Mesendoderm (in vitro differentiated cells): ENCODE measurements at regions not wholly inside any gene's neighbourhood (a gene's known extent, or its start where the extent isn't known, plus 50 kb on each side); places are given as distances from the start of the nearest gene placed in this dataset.

Experiments used
- DNase-seq: peaks from one replicate; pipeline ENCODE4 v3.0.0; 2013
- H2AK5ac ChIP-seq: 2 replicates; pipeline ENCODE4 v1.6.1; 2013; ENCODE audit warnings: low read length, inconsistent platforms
- H2BK120ac ChIP-seq: 2 replicates; pipeline ENCODE4 v1.6.1; 2013; ENCODE audit warnings: low read depth, mild to moderate bottlenecking, low read length, moderate library complexity, mixed read lengths
- H2BK15ac ChIP-seq: replicated peaks from 2 replicates; pipeline ENCODE4 v1.6.1; 2013; ENCODE audit warnings: low read depth, mild to moderate bottlenecking, moderate library complexity
- H2BK5ac ChIP-seq: 2 replicates; pipeline ENCODE4 v1.6.1; 2013; ENCODE audit warnings: low read length, inconsistent platforms
- H3K18ac ChIP-seq: 2 replicates; pipeline ENCODE4 v1.6.1; 2013; ENCODE audit warnings: mild to moderate bottlenecking, low read length, mixed read lengths
- H3K23ac ChIP-seq: one replicate; pipeline ENCODE4 v1.6.1; 2013; ENCODE audit warnings: low read length
- H3K27ac ChIP-seq: 2 replicates; pipeline ENCODE4 v1.5.1; 2013; ENCODE audit warnings: low read depth, mild to moderate bottlenecking, inconsistent platforms, low read length, moderate library complexity
- H3K27me3 ChIP-seq: 2 replicates; pipeline ENCODE4 v1.6.1; 2013; ENCODE audit warnings: low read length, control low read depth, mild to moderate bottlenecking, inconsistent platforms; ENCODE audit not compliant: insufficient read depth, poor library complexity
- H3K36me3 ChIP-seq: 2 replicates; pipeline ENCODE4 v1.6.1; 2013; ENCODE audit warnings: low read length, inconsistent platforms; ENCODE audit not compliant: control insufficient read depth, insufficient read depth
- H3K4ac ChIP-seq: one replicate; pipeline ENCODE4 v1.6.1; 2013; ENCODE audit warnings: low read depth, mild to moderate bottlenecking, low read length, moderate library complexity
- H3K4me1 ChIP-seq: 2 replicates; pipeline ENCODE4 v1.6.1; 2013; ENCODE audit warnings: low read depth, low read length, inconsistent platforms; ENCODE audit not compliant: control insufficient read depth
- H3K4me2 ChIP-seq: 2 replicates; pipeline ENCODE4 v1.6.1; 2013; ENCODE audit warnings: low read length
- H3K4me3 ChIP-seq: 2 replicates; pipeline ENCODE4 v1.5.1; 2013; ENCODE audit warnings: mild to moderate bottlenecking, low read length
- H3K56ac ChIP-seq: one replicate; pipeline ENCODE4 v1.6.1; 2013; ENCODE audit warnings: low read length
- H3K79me1 ChIP-seq: 2 replicates; pipeline ENCODE4 v1.6.1; 2013; ENCODE audit warnings: low read length, inconsistent platforms
- H3K79me2 ChIP-seq: 2 replicates; pipeline ENCODE4 v1.6.1; 2013; ENCODE audit warnings: mild to moderate bottlenecking, low read length; ENCODE audit not compliant: control insufficient read depth, insufficient read depth
- H3K9ac ChIP-seq: 2 replicates; pipeline ENCODE4 v1.6.1; 2013; ENCODE audit warnings: low read length, inconsistent platforms
- H4K5ac ChIP-seq: one replicate; pipeline ENCODE4 v1.6.1; 2013; ENCODE audit warnings: low read length
- H4K8ac ChIP-seq: one replicate; pipeline ENCODE4 v1.6.1; 2013; ENCODE audit warnings: low read depth, mild to moderate bottlenecking, control low read depth, low read length, moderate library complexity
- WGBS: extraction: QIAGEN DNeasy Blood & Tissue Kit; methylation state at CpG from one replicate; pipeline ENCODE4 v1.1.7; 2013; ENCODE audit warnings: low lambda C conversion rate, missing lambda C conversion rate; ENCODE audit not compliant: insufficient coverage; ENCODE audit errors: extremely low coverage; 5-methylcytosine and 5-hydroxymethylcytosine counted together

GRCh38 chr3:6719999-6720398 lies 140.9 kb upstream of the GRM7 start:
- no peak overlapping the region for H4K8ac ChIP-seq
- no peak overlapping the region for H2BK120ac ChIP-seq
- no peaks in the 10 kb centered on the region for H3K79me1 ChIP-seq
- H2BK15ac ChIP-seq, result no peak overlapping the region
- no peaks in the 10 kb centered on the region for H3K36me3 ChIP-seq
- H2AK5ac ChIP-seq, result no peak overlapping the region
- no peak overlapping the region for H3K9ac ChIP-seq
- H2BK5ac ChIP-seq, result no peak overlapping the region
- no peak overlapping the region for H3K18ac ChIP-seq
- H3K4me3 ChIP-seq, result no peak overlapping the region
- no peak overlapping the region for H4K5ac ChIP-seq
- no peaks in the 10 kb centered on the region for H3K27me3 ChIP-seq
- no peak overlapping the region for H3K23ac ChIP-seq
- H3K79me2 ChIP-seq, result no peaks in the 10 kb centered on the region
- no peak overlapping the region for H3K27ac ChIP-seq
- H3K4me1 ChIP-seq, result no peaks in the 10 kb centered on the region
- H3K4me2 ChIP-seq, result no peak overlapping the region
- H3K4ac ChIP-seq, result no peak overlapping the region
- DNase-seq, result no peak
- H3K56ac ChIP-seq, result no peak overlapping the region

DNA sequence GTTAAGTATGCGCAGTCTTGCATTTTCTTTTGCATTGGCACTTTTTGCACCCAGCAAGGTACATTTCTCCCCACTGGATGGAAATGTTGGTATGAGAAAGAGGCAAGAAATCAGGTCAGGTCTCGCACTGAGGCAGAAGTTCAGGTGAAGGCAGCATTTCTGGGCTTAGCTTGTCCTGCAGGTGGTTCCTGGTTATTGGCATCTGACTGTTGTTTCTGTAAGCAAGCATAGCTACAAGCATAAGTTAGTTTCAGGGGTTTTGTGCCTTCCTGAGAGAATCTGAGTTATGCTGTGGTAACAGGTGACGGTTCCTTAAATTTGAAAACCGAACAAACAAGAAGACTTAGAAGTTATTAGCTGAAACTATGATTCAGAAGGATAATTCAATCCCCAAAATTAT lies 139.4 kb upstream of the GRM7 start:
- H3K23ac ChIP-seq, result no peak overlapping the region
- H3K79me2 ChIP-seq, result no peaks in the 10 kb centered on the region
- no peaks in the 10 kb centered on the region for H3K4me1 ChIP-seq
- no peak overlapping the region for H3K4me3 ChIP-seq
- no peak overlapping the region for H3K9ac ChIP-seq
- DNase-seq, result no peak
- no peak overlapping the region for H2BK5ac ChIP-seq
- no peak overlapping the region for H2BK15ac ChIP-seq
- no peak overlapping the region for H2BK120ac ChIP-seq
- no peak overlapping the region for H3K18ac ChIP-seq
- H3K36me3 ChIP-seq, result no peaks in the 10 kb centered on the region
- H4K8ac ChIP-seq, result no peak overlapping the region
- H3K27ac ChIP-seq, result no peak overlapping the region
- no peak overlapping the region for H3K56ac ChIP-seq
- no peak overlapping the region for H3K4me2 ChIP-seq
- no peaks in the 10 kb centered on the region for H3K79me1 ChIP-seq
- H3K27me3 ChIP-seq, result no peaks in the 10 kb centered on the region
- no peak overlapping the region for H4K5ac ChIP-seq
- WGBS, result no CpG with 5 or more reads among the region's 4 CpGs
- no peak overlapping the region for H2AK5ac ChIP-seq
- no peak overlapping the region for H3K4ac ChIP-seq

GRCh38 chr3:6723205-6723604 lies 137.7 kb upstream of the GRM7 start:
- no peaks in the 10 kb centered on the region for H3K79me1 ChIP-seq
- no peaks in the 10 kb centered on the region for H3K79me2 ChIP-seq
- H3K36me3 ChIP-seq, result no peaks in the 10 kb centered on the region
- no peak overlapping the region for H2BK15ac ChIP-seq
- H3K23ac ChIP-seq, result no peak overlapping the region
- H3K18ac ChIP-seq, result no peak overlapping the region
- no peak overlapping the region for H4K8ac ChIP-seq
- no peak overlapping the region for H2BK5ac ChIP-seq
- H3K4me2 ChIP-seq, result no peak overlapping the region
- no peak overlapping the region for H3K4me3 ChIP-seq
- no peak overlapping the region for H3K4ac ChIP-seq
- no peak overlapping the region for H2AK5ac ChIP-seq
- no peak overlapping the region for H3K56ac ChIP-seq
- no peaks in the 10 kb centered on the region for H3K4me1 ChIP-seq
- no peak overlapping the region for H3K27ac ChIP-seq
- no peak for DNase-seq
- H4K5ac ChIP-seq, result no peak overlapping the region
- no peaks in the 10 kb centered on the region for H3K27me3 ChIP-seq
- H3K9ac ChIP-seq, result no peak overlapping the region
- no peak overlapping the region for H2BK120ac ChIP-seq

DNA sequence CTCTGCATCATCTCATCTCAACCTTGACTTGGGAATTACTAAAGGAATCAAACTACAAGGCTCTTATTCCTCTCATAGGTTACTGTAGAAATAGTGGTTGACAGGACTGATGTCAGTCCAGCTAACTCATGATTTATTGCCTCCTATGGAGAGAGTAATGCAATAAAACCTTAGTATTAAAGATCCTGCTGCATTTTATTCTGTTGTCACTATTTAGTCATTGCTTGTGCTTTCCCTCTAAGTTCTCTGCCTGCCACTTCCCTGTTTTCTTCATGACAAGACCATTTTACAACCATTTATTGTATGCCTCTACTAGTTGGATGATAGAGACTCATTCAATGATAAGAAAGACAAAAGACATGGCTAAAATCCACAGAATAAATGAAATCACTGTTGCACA lies 134.1 kb upstream of the GRM7 start:
- no peak overlapping the region for H3K4me2 ChIP-seq
- H4K8ac ChIP-seq, result no peak overlapping the region
- no peak overlapping the region for H2BK15ac ChIP-seq
- no peak overlapping the region for H3K23ac ChIP-seq
- no peak overlapping the region for H2BK5ac ChIP-seq
- no peak overlapping the region for H3K9ac ChIP-seq
- H2AK5ac ChIP-seq, result no peak overlapping the region
- H3K27ac ChIP-seq, result no peak overlapping the region
- no peaks in the 10 kb centered on the region for H3K79me1 ChIP-seq
- no peak overlapping the region for H3K4me3 ChIP-seq
- H3K36me3 ChIP-seq, result no peaks in the 10 kb centered on the region
- no peaks in the 10 kb centered on the region for H3K27me3 ChIP-seq
- H3K18ac ChIP-seq, result no peak overlapping the region
- DNase-seq, result no peak
- H3K56ac ChIP-seq, result no peak overlapping the region
- H3K4me1 ChIP-seq, result no peaks in the 10 kb centered on the region
- no peak overlapping the region for H2BK120ac ChIP-seq
- no peak overlapping the region for H4K5ac ChIP-seq
- H3K4ac ChIP-seq, result no peak overlapping the region
- H3K79me2 ChIP-seq, result no peaks in the 10 kb centered on the region

DNA sequence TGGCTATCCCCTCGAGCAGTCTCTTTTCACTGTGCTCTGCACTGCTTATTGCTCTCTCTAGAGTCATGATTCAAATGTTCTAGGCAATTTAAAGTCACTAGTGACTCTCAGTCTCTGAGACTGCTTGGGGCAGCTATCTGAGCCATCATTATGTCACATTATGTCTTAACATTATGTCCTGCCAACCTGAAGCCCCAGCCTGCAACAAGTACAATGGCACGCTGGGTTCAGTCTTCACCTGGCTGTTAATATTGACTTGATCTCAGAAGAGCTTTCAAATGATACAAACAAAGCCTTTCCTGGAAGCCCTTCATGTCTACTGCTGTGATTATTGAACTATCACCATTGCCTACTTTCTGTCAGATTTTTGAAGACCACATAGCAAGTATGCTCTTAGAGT lies 128.1 kb upstream of the GRM7 start:
- no peak overlapping the region for H4K8ac ChIP-seq
- H3K27ac ChIP-seq, result no peak overlapping the region
- no peak overlapping the region for H3K23ac ChIP-seq
- H2BK120ac ChIP-seq, result no peak overlapping the region
- no peak overlapping the region for H3K9ac ChIP-seq
- no CpG with 5 or more reads among the region's 2 CpGs for WGBS
- H3K18ac ChIP-seq, result no peak overlapping the region
- no peak overlapping the region for H2BK15ac ChIP-seq
- no peak overlapping the region for H3K56ac ChIP-seq
- no peak overlapping the region for H3K4me3 ChIP-seq
- no peak overlapping the region for H4K5ac ChIP-seq
- no peak overlapping the region for H2BK5ac ChIP-seq
- no peak overlapping the region for H2AK5ac ChIP-seq
- H3K4me2 ChIP-seq, result no peak overlapping the region
- H3K27me3 ChIP-seq, result no peaks in the 10 kb centered on the region
- no peaks in the 10 kb centered on the region for H3K79me1 ChIP-seq
- H3K4me1 ChIP-seq, result no peaks in the 10 kb centered on the region
- H3K79me2 ChIP-seq, result no peaks in the 10 kb centered on the region
- H3K4ac ChIP-seq, result no peak overlapping the region
- H3K36me3 ChIP-seq, result no peaks in the 10 kb centered on the region
- no peak for DNase-seq

GRCh38 chr3:6733699-6734394 lies 127.1 kb upstream of the GRM7 start:
- no peaks in the 10 kb centered on the region for H3K4me1 ChIP-seq

More at GRCh38 chr3:6733699-6734394, 127.1 kb upstream of the GRM7 start:
- no peak overlapping the region for H3K56ac ChIP-seq
- no CpG with 5 or more reads among the region's 5 CpGs for WGBS
- H3K79me2 ChIP-seq, result no peaks in the 10 kb centered on the region
- H3K27me3 ChIP-seq, result no peaks in the 10 kb centered on the region
- no peak overlapping the region for H2AK5ac ChIP-seq
- no peak overlapping the region for H2BK5ac ChIP-seq
- H4K8ac ChIP-seq, result no peak overlapping the region
- no peak overlapping the region for H2BK120ac ChIP-seq
- no peak overlapping the region for H3K4ac ChIP-seq
- H3K79me1 ChIP-seq, result no peaks in the 10 kb centered on the region
- no peaks in the 10 kb centered on the region for H3K36me3 ChIP-seq
- H3K27ac ChIP-seq, result no peak overlapping the region
- H3K4me3 ChIP-seq, result no peak overlapping the region
- no peak overlapping the region for H3K4me2 ChIP-seq
- no peak overlapping the region for H3K23ac ChIP-seq
- no peak overlapping the region for H3K18ac ChIP-seq
- no peak for DNase-seq
- no peak overlapping the region for H3K9ac ChIP-seq
- H4K5ac ChIP-seq, result no peak overlapping the region
- H2BK15ac ChIP-seq, result no peak overlapping the region
